GM12891 (cell line): ENCODE measurements at regions not wholly inside any gene's neighbourhood (a gene's known extent, or its start where the extent isn't known, plus 50 kb on each side); places are given as distances from the start of the nearest gene placed in this dataset.

ENCODE experiments used
- POLR2A ChIP-seq: IDR thresholded peaks from 2 replicates; pipeline ENCODE4 v1.6.1; 2011; ENCODE audit warnings: low read depth, low read length, control low read depth
- POLR2AphosphoS5 ChIP-seq: IDR thresholded peaks from 2 replicates; pipeline ENCODE4 v1.6.1; 2011; ENCODE audit warnings: low read depth, low read length, control low read depth
- SPI1 ChIP-seq: IDR thresholded peaks from 2 replicates; pipeline ENCODE4 v1.6.1; 2011; ENCODE audit warnings: low read depth, low read length, control low read depth
- TAF1 ChIP-seq: IDR thresholded peaks from 2 replicates; pipeline ENCODE4 v1.6.1; 2011; ENCODE audit warnings: low read depth, low read length, control low read depth

DNA sequence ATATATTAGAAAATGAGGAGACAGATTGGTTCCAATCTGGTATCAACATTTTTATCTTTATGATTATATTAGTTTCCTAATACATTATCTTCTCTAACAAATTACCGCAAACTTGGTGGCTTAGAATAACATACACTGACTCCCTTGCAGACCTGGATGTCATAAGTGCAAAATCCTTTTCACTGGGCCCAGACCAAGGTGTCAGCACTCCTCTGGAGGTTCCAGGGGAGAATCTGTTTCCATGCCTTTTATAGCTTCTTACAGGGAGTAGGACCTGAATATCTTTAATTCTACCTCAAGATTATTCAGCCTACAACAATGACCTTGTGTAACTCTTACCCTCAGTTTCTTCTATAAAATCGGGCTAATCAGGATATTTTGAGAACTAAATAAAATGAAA lies 329.9 kb upstream of the GRM3 start:
- TF ChIP-seq TAF1 = no peak
- TF ChIP-seq POLR2AphosphoS5 = no peak
- no peak for TF ChIP-seq POLR2A
- TF ChIP-seq SPI1 = no peak
